Neural cell (in vitro differentiated cells): ENCODE measurements at regions not wholly inside any gene's neighbourhood (a gene's known extent, or its start where the extent isn't known, plus 50 kb on each side); places are given as distances from the start of the nearest gene placed in this dataset.

ENCODE experiments used
- H2AFZ ChIP-seq: fragments of 200-600, 300-800 bp; sonication (generic), shearing (Covaris generic); 2 replicates; pipeline ENCODE4 v1.6.0; 2014; ENCODE audit warnings: low read depth, mild to moderate bottlenecking, antibody characterized with exemption, low read length, moderate library complexity
- H3F3A ChIP-seq: fragments of 200-600 bp; shearing (Covaris generic); 2 replicates; pipeline ENCODE4 v1.6.1; 2016; ENCODE audit warnings: mild to moderate bottlenecking, moderate library complexity, mixed read lengths, antibody characterized with exemption, low read length; ENCODE audit not compliant: insufficient read depth, poor library complexity, severe bottlenecking
- H3K27ac ChIP-seq: fragments of 200-600, 300-800 bp; sonication (generic), shearing (Covaris generic); 2 replicates; pipeline ENCODE4 v1.5.1; 2014; ENCODE audit warnings: mild to moderate bottlenecking, low read length, moderate library complexity
- H3K27me3 ChIP-seq: fragments of 300-800, 200-600 bp; sonication (generic), shearing (Covaris generic); 2 replicates; pipeline ENCODE4 v1.6.0; 2014; ENCODE audit warnings: mild to moderate bottlenecking, low read depth, low read length, moderate library complexity; ENCODE audit not compliant: insufficient read depth
- H3K36me3 ChIP-seq: fragments of 300-800, 200-600 bp; sonication (generic), shearing (Covaris generic); 2 replicates; pipeline ENCODE4 v1.5.1; 2014; ENCODE audit warnings: mild to moderate bottlenecking, antibody characterized with exemption, low read length, moderate library complexity; ENCODE audit not compliant: insufficient read depth
- H3K4me2 ChIP-seq: fragments of 300-800, 200-600 bp; sonication (generic), shearing (Covaris generic); 2 replicates; pipeline ENCODE4 v1.6.0; 2014; ENCODE audit warnings: mild to moderate bottlenecking, low read length
- H3K4me3 ChIP-seq: fragments of 300-800, 200-600 bp; sonication (generic), shearing (Covaris generic); 2 replicates; pipeline ENCODE4 v1.5.1; 2014; ENCODE audit warnings: mild to moderate bottlenecking, low read length, moderate library complexity
- H3K79me2 ChIP-seq: fragments of 200-600 bp; shearing (Covaris generic); replicated peaks from 2 replicates; pipeline ENCODE4 v1.6.0; 2014; ENCODE audit warnings: mild to moderate bottlenecking, low read length, moderate library complexity; ENCODE audit not compliant: insufficient read depth
- H3K9ac ChIP-seq: fragments of 300-800, 200-600 bp; sonication (generic), shearing (Covaris generic); 2 replicates; pipeline ENCODE4 v1.6.1; 2016; ENCODE audit warnings: mild to moderate bottlenecking, low read length, mixed read lengths
- H3K9me2 ChIP-seq: fragments of 200-600 bp; shearing (Covaris generic); 2 replicates; pipeline ENCODE4 v1.6.1; 2016; ENCODE audit warnings: mild to moderate bottlenecking, low read length, mixed read lengths; ENCODE audit not compliant: insufficient read depth
- H3K9me3 ChIP-seq: fragments of 200-600, 300-800 bp; sonication (generic), shearing (Covaris generic); 2 replicates; pipeline ENCODE4 v1.6.1; 2016; ENCODE audit warnings: mild to moderate bottlenecking, mixed run types, low read length, moderate library complexity, mixed read lengths
- H4K20me1 ChIP-seq: fragments of 200-600 bp; shearing (Covaris generic); 2 replicates; pipeline ENCODE4 v1.6.1; 2016; ENCODE audit warnings: mild to moderate bottlenecking, mixed run types; ENCODE audit not compliant: insufficient read depth
- CTCF ChIP-seq: fragments of 450-650 bp; IDR thresholded peaks from 2 replicates; pipeline ENCODE4 v1.5.1; 2014; ENCODE audit warnings: antibody characterized with exemption, mild to moderate bottlenecking, moderate library complexity; ENCODE audit not compliant: poor library complexity, severe bottlenecking
- EP300 ChIP-seq: fragments of 450-650 bp; conservative IDR thresholded peaks from 2 replicates; pipeline ENCODE4 v1.6.1; 2014; ENCODE audit warnings: antibody characterized with exemption, mild to moderate bottlenecking, moderate library complexity; ENCODE audit not compliant: poor library complexity, severe bottlenecking
- EZH2 ChIP-seq: fragments of 200-600, 300-800 bp; shearing (Covaris generic), sonication (generic); IDR thresholded peaks from 2 replicates; pipeline ENCODE4 v1.6.1; 2014; ENCODE audit warnings: antibody characterized with exemption, low read length, borderline replicate concordance, mild to moderate bottlenecking; ENCODE audit not compliant: insufficient read depth, poor library complexity, severe bottlenecking
- MXI1 ChIP-seq: fragments of 450-650 bp; conservative IDR thresholded peaks from 2 replicates; pipeline ENCODE4 v1.6.1; 2014; ENCODE audit warnings: antibody characterized with exemption, mild to moderate bottlenecking; ENCODE audit not compliant: poor library complexity, severe bottlenecking
- POLR2AphosphoS5 ChIP-seq: IDR thresholded peaks from 2 replicates; pipeline ENCODE4 v1.6.1; 2012
- RAD21 ChIP-seq: fragments of 450-650 bp; conservative IDR thresholded peaks from 2 replicates; pipeline ENCODE4 v1.6.1; 2014; ENCODE audit warnings: antibody characterized with exemption, mild to moderate bottlenecking, moderate library complexity
- REST ChIP-seq: IDR thresholded peaks from 2 replicates; pipeline ENCODE4 v1.6.1; 2012; ENCODE audit warnings: borderline replicate concordance
- SMC3 ChIP-seq: fragments of 450-650 bp; conservative IDR thresholded peaks from 2 replicates; pipeline ENCODE4 v1.6.1; 2014; ENCODE audit warnings: antibody characterized with exemption, mild to moderate bottlenecking, moderate library complexity; ENCODE audit not compliant: poor library complexity
- TAF1 ChIP-seq: IDR thresholded peaks from 2 replicates; pipeline ENCODE4 v1.6.1; 2012; ENCODE audit warnings: low read depth

GRCh38 chr13:84569366-84569765 is 687.1 kb upstream of the SLITRK1 start:
- Histone ChIP-seq H3K4me2 (no peak overlapping the region), H3K4me3 (no peak overlapping the region), H3K27ac (no peak overlapping the region), H3K9me2 (no peaks in the 10 kb centered on the region), H4K20me1 (no peaks in the 10 kb centered on the region), H3K9me3 (no peaks in the 10 kb centered on the region), H3K79me2 (no peaks in the 10 kb centered on the region), H3K36me3 (no peaks in the 10 kb centered on the region), H3K9ac (no peak overlapping the region), H3K27me3 (no peaks in the 10 kb centered on the region), H3F3A (no peaks in the 10 kb centered on the region), H2AFZ (no peak overlapping the region)
- TF ChIP-seq EP300: no peak
- TF ChIP-seq SMC3: no peak
- TF ChIP-seq EZH2: no peak
- no peak for TF ChIP-seq RAD21
- TF ChIP-seq MXI1: no peak

GRCh38 chr13:84567848-84568247 is 685.6 kb upstream of the SLITRK1 start:
- Histone ChIP-seq H3K4me3 (no peak overlapping the region), H3K9ac (no peak overlapping the region), H3K9me2 (no peaks in the 10 kb centered on the region), H3K36me3 (no peaks in the 10 kb centered on the region), H3K79me2 (no peaks in the 10 kb centered on the region), H3K9me3 (no peaks in the 10 kb centered on the region), H2AFZ (no peak overlapping the region), H3K4me2 (no peak overlapping the region), H3F3A (no peaks in the 10 kb centered on the region), H3K27ac (no peak overlapping the region), H3K27me3 (no peaks in the 10 kb centered on the region), H4K20me1 (no peaks in the 10 kb centered on the region)
- TF ChIP-seq REST (no peak), EP300 (no peak), MXI1 (no peak), RAD21 (no peak), CTCF (no peak), EZH2 (no peak), TAF1 (no peak), SMC3 (no peak), POLR2AphosphoS5 (no peak)
